ENCODE measurements at regions not wholly inside any gene's neighbourhood (a gene's known extent, or its start where the extent isn't known, plus 50 kb on each side); places are given as distances from the start of the nearest gene placed in this dataset.

GRCh38 chr20:40815156-40816038, 126.4 kb upstream of the MAFB start:
- no peak for TF ChIP-seq RAD21 (IDR thresholded peaks at IDR 0.05; ENCODE audit: low read depth)
- no peak for TF ChIP-seq CTCF (IDR thresholded peaks at IDR 0.05 in 2 of 3, conservative IDR thresholded peaks at IDR 0.05 in 1 of 3; ENCODE audit: borderline replicate concordance in 1 of 3, insufficient read depth in 1 of 3, low read depth in 2 of 3, low read length in 2 of 3)
- TF ChIP-seq POLR2A (IDR thresholded peaks at IDR 0.05; ENCODE audit: borderline replicate concordance, extremely low read depth, insufficient read depth, insufficient read length): no peak
- TF ChIP-seq SRF (IDR thresholded peaks at IDR 0.05; ENCODE audit: low read depth): no peak
- no peak for TF ChIP-seq EZH2phosphoT487 (IDR thresholded peaks at IDR 0.05; ENCODE audit: borderline replicate concordance)
- no peak for TF ChIP-seq ZBTB33 (IDR thresholded peaks at IDR 0.05; ENCODE audit: extremely low read depth, insufficient replicate concordance, low read length)
- TF ChIP-seq POLR2AphosphoS5 (IDR thresholded peaks at IDR 0.05; ENCODE audit: low read depth, low read length): no peak
- no peak for TF ChIP-seq SP1 (IDR thresholded peaks at IDR 0.05; ENCODE audit: low read depth)
